LNCaP clone FGC (cell line): ENCODE measurements at regions not wholly inside any gene's neighbourhood (a gene's known extent, or its start where the extent isn't known, plus 50 kb on each side); places are given as distances from the start of the nearest gene placed in this dataset.

Source experiments
- DNase-seq: peaks from one replicate; pipeline ENCODE4 v3.0.0-alpha.2; 2011; ENCODE audit warnings: low read depth
- H3K4me3 ChIP-seq: 2 replicates; pipeline ENCODE4 v1.5.1; 2011; ENCODE audit warnings: mild to moderate bottlenecking, low read depth, low read length, control low read depth
- CTCF ChIP-seq: IDR thresholded peaks from 2 replicates; pipeline ENCODE4 v1.5.1; 2012; ENCODE audit warnings: mild to moderate bottlenecking; ENCODE audit not compliant: control insufficient read depth, insufficient read depth; ENCODE audit errors: extremely low read depth

GRCh38 chr5:54661111-54661510, 143.6 kb downstream of the SNX18 start:
- TF ChIP-seq CTCF: no peak
- no peak overlapping the region for H3K4me3 ChIP-seq
- no peak for DNase-seq

GRCh38 chr5:54659700-54660131, 142.2 kb downstream of the SNX18 start:
- H3K4me3 ChIP-seq: no peak overlapping the region
- no peak for TF ChIP-seq CTCF
- no peak for DNase-seq

- no peak for TF ChIP-seq CTCF
- DNase-seq: no peak
Observed at GRCh38 chr5:54658010-54658409, 140.5 kb downstream of the SNX18 start.

GRCh38 chr5:54656261-54656728, 138.7 kb downstream of the SNX18 start:
- no peak overlapping the region for H3K4me3 ChIP-seq
- DNase-seq: peak; percentile 56
- TF ChIP-seq CTCF: no peak

More at GRCh38 chr5:54658010-54658409, 140.5 kb downstream of the SNX18 start:
- no peak overlapping the region for H3K4me3 ChIP-seq

GRCh38 chr5:54655761-54656160, 138.2 kb downstream of the SNX18 start:
- H3K4me3 ChIP-seq: no peak overlapping the region
- TF ChIP-seq CTCF: no peak
- no peak for DNase-seq

- no peak for TF ChIP-seq CTCF
- no peak for DNase-seq
- no peak overlapping the region for H3K4me3 ChIP-seq
Observed at GRCh38 chr5:54655266-54655665, 137.7 kb downstream of the SNX18 start.

GRCh38 chr5:54653956-54654614, 136.5 kb downstream of the SNX18 start:
- no peak for TF ChIP-seq CTCF
- no peak for DNase-seq
- H3K4me3 ChIP-seq: no peak overlapping the region
